SK-N-SH (cell line): ENCODE measurements at regions not wholly inside any gene's neighbourhood (a gene's known extent, or its start where the extent isn't known, plus 50 kb on each side); places are given as distances from the start of the nearest gene placed in this dataset.

Experiments used
- CTCF ChIP-seq: fragments of 200-600 bp; sonication (generic); IDR thresholded peaks from 2 replicates; pipeline ENCODE4 v1.6.1; 2017; ENCODE audit warnings: antibody characterized with exemption, mild to moderate bottlenecking, moderate library complexity
- EZH2phosphoT487 ChIP-seq: fragments of 200-600 bp; sonication (generic); IDR thresholded peaks from 2 replicates; pipeline ENCODE4 v1.6.1; 2017; ENCODE audit warnings: low read depth, mixed run types, mild to moderate bottlenecking, antibody characterized with exemption, moderate library complexity, borderline replicate concordance
- POLR2AphosphoS5 ChIP-seq: IDR thresholded peaks from 2 replicates; pipeline ENCODE4 v1.6.1; 2012; ENCODE audit warnings: low read depth, low read length
- REST ChIP-seq: IDR thresholded peaks from 2 replicates; pipeline ENCODE4 v1.6.1; 2012; ENCODE audit warnings: mild to moderate bottlenecking, low read depth, low read length, moderate library complexity
- TF ChIP-seq, protein P1 (sequence below): fragments of 150-350 bp; IDR thresholded peaks from 2 replicates; pipeline ENCODE4 v1.6.1; 2017; ENCODE audit warnings: antibody characterized with exemption, low read length, low read depth, borderline replicate concordance

DNA sequence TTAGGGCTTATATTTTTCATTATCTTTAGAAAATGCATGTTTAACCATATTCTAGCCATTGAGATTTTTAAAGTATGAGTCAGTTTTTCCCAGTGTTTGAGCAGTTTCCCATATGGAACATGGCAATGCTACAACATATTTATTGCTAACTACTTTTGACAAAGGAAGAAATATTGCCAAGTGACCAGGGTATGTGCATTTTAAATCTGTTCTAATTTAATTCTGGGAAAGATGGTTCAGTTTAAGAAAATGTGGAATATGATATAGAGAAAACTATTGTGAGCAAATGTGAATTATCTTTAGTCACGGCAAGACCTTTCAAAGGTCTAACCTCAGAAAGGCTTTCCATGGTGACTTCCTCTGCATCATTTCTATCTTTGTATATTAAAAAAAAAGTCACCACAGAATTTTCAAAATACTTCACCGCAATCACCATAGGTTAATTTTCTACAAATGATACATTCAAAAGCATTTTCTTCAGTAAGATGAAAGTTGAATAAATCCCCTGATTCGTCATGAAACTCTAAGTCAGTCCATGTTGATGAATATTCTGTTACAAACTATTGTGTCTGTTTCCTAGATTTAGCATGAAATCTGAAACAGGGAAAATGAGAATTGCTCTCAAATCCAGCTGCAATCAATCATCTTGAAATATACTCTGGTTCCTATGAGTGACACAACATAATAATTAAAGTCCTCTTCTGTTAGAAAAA, 2349.0 kb upstream of the TENM3 start:
- TF ChIP-seq, protein P1, sequence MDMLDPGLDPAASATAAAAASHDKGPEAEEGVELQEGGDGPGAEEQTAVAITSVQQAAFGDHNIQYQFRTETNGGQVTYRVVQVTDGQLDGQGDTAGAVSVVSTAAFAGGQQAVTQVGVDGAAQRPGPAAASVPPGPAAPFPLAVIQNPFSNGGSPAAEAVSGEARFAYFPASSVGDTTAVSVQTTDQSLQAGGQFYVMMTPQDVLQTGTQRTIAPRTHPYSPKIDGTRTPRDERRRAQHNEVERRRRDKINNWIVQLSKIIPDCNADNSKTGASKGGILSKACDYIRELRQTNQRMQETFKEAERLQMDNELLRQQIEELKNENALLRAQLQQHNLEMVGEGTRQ = no peak
- no peak for TF ChIP-seq EZH2phosphoT487
- TF ChIP-seq CTCF = no peak
- no peak for TF ChIP-seq POLR2AphosphoS5
- no peak for TF ChIP-seq REST
